Fibroblast of the conjunctiva (primary cell): ENCODE measurements at regions not wholly inside any gene's neighbourhood (a gene's known extent, or its start where the extent isn't known, plus 50 kb on each side); places are given as distances from the start of the nearest gene placed in this dataset.
"Not testable (repeated sequence)": the region's sequence is repeated elsewhere in the genome, so short reads cannot be mapped to it uniquely, and the experiment has no call there.

Experiments used
- DNase-seq: peaks from one replicate; pipeline ENCODE4 v3.0.0-alpha.2; 2010; ENCODE audit warnings: low read depth

DNA sequence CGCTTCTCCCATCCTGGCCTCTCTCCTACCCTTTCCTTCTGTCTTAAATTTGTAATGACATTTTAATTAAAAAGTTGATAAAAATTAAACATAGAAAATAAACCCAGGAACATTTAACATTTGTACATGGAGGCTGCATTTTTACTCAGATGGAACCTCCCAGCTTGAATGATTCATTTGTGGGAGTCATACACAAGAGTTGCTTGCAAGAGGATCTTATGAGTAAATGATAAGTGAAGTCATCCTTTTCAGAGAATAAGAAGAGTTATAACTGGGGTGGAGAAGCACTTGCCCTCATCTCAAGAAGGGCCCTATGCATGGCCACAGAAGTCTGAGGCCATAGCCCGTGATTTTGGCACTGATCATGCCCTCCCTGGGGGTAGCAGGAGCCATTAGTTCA lies 482.9 kb upstream of the BOD1L1 start:
- peak; percentile 45 for DNase-seq

DNA sequence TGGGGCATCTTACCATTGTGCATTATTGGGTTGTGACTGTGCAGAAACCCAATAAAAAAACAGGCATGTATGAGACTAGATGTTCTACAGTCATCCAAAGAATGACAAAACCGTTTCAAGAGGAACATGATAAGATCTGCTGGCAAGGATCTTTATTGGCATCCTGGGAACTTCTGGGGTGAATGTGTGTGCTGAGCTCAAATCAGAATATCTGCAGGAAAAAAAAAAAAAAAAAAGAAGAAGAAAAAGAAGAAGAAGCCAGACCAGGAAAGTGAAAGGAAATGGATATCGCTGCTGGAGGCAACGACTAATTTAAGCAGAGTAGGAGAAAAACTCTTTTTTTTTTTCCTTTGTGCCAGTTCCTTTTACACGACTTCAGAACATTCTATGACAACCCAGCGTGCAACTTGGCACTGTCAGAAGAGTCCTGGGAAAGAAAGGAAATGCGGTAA lies 484.2 kb upstream of the BOD1L1 start:
- peak; percentile 54 for DNase-seq

DNA sequence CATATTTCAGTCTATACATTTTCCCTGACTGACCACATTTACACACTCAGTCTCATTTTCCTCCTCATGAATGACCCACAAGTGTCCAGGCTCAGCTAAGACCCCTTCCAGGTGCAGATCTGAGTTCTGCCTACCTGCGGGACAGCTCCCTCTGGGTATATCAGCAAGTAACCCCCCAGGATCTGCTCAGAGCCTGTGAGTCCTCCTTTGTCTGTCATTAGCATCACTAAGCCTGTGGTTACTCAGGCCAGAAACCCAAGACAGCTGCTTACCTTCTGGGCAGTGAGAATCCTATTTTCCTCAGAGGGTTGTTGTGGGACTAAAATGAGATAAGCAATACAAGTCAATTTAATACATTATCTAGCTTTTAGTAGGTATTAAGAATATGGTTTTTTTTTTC lies 487.6 kb upstream of the BOD1L1 start:
- no peak for DNase-seq

DNA sequence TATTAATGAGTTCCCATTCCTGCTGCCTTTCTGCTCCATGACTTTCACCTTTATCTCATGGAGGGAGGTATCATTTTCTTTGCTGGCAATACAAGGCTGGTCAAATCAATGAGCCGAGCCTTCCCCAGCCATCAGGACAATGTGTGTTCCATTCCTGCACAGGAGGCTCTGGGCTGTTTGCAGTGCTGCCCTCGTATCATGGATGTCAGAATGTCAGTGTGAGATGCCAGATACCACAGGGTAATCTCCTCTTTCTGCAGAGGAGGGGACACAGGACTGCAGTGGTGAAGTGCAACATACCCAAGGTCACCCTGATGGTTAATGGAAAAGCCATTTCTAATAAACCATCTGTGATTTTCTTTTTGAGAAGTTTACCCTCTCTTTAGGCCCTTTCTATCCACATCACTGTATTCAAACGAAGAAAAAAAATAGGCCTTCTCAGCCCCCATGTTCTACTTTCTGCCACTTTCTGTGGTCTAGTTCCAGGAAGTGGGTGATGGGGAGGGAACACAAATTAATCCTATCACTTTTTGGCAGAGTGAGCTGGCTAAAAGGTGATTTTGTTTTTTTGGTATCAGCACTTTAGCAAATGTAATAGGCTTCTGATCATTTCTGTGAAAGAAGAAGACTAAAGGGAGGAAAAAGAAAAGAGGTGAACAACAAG lies 490.2 kb upstream of the BOD1L1 start:
- no peak for DNase-seq

DNA sequence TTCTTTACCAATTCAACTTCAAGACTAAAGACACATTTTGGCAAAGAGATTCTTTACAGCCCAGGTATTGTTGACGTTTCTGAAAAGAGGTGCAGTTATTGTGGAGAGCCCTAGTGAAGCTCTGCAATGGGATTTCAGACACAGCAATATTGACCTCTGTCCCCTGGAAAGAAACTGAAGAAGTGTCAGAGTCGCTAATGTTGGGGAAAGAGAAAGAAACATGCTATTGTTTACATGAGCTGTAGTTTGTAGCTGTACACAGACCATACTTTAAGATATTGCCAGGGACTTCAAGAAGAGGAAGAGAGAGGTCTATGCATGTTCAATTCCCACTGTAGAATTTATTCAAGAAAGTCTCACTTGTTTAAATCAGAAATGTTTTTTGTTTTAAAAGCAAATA lies 497.3 kb upstream of the BOD1L1 start:
- DNase-seq, result no peak

GRCh38 chr4:14125375-14126129 lies 498.0 kb upstream of the BOD1L1 start:
- DNase-seq, result no peak

DNA sequence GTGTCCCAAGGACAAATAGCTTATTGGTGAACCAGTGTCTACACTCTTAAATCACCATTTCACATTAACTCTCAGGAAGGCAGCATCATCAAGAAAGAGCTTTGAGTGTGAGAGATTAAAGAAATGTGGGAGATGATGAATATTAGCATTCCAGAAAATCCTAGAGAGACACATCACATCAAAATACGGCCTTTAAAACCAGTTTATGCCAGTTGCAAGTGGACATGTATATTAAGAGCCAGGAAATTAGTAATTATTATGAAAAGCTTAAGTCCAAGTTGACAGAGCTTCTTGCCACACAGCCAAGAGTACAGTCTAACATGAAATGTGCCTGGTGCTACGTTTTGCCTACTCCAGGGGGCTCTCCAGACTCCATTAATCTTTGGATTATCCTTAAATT lies 503.0 kb upstream of the BOD1L1 start:
- no peak for DNase-seq

DNA sequence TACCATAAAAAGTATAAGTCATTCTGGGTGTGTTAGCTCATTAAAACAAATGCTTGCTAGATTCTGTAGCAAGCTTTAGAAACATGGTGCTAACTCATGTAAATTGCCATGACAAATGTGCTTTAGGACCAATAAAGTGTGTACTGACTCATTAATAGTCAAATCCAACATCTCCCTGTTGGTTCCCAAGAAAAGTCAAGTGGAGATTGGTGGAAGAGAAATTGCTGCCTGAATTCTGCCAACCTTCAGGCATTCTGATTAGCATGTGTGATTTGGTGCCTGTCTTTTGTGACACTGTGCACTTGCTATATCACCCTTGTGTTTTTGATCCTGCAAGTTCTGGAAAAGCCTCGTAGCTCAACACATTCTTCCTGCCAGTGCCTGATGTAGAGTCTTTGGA lies 503.8 kb upstream of the BOD1L1 start:
- no peak for DNase-seq

- no peak for DNase-seq
Observed at GRCh38 chr4:14132301-14132700, 504.8 kb upstream of the BOD1L1 start.

DNA sequence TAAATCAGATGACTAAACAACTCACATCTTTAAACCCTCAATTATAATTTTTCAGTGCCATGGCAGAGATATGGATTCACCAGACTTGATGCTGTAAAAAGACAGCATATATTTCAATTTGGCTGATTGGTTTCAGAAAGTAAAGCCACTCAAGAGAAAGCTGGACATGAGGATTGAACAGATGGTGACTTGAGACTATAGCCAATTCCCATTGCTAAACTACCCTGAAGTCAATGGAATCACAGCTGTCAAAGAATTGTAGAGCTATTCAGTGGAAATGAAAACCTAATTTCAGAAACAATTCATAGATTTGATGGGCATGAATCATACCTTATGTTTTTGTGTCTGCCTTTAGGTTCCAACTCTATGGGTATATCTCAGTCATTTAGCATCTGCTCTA lies 510.6 kb upstream of the BOD1L1 start:
- no peak for DNase-seq

DNA sequence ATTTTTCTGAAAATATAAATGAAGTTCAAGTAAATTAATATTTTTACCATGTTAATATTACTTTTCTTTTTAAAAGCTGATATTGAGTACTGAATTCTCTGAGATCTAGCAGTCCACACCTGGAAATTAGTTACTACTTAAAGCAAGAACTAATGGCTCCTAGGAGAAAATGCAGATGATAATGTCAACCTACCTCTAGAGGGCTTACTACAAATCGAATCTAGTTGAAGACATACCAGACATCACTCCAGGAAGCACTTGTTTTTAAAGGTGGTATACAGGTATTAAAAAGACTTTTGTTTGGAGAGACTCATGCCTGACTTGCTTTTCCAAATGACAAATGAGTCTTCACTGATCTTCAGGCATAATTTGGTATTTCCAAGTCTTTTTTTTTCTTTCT lies 516.4 kb upstream of the BOD1L1 start:
- no peak for DNase-seq

GRCh38 chr4:14149176-14150053 lies 521.9 kb upstream of the BOD1L1 start:
- no peak for DNase-seq

- DNase-seq, result no peak
Observed at GRCh38 chr4:14151101-14151500, 523.6 kb upstream of the BOD1L1 start.

- no peak for DNase-seq
Observed at GRCh38 chr4:14152834-14153519, 525.5 kb upstream of the BOD1L1 start.

DNA sequence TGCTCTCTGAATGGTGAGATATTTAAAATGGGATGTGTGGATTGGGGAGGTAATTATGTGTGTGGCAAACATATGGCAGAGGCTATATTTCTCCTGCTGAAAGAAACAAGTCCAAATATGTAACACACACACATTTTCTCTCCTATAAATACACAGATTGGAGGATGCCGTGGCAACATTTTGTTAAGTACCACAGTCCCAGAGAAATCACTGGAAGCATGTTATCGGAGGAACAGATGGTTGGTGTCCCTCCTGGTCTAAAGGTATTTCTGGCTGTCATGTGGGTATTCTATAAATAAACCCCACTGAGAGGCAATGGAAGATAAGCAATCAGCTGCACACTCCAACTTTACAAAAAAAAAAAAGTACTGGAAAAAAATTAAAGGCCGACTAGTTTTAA lies 528.3 kb upstream of the BOD1L1 start:
- no peak for DNase-seq

DNA sequence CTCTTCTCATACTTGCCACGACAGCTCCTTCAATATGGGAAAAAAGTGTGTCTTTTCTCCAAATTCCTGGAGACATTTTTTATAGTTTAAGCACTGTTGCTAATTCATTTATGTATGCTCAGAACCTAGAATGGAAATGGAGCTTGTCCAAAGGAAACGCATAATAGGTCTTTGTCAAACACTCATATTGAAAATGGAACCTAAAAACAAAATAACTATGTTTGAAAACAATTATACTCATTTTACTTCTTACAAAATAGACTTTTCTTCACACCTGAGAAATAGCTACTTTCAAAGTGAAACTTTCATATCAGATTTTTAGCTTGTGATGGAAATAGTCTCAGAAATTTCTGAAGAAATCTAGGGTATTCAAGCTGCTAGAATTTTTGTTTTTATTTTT lies 529.7 kb upstream of the BOD1L1 start:
- DNase-seq, result no peak

- DNase-seq, result no peak
Observed at GRCh38 chr4:14165222-14165920, 537.8 kb upstream of the BOD1L1 start.

GRCh38 chr4:14167876-14168510 lies 540.5 kb upstream of the BOD1L1 start:
- DNase-seq, result no peak

DNA sequence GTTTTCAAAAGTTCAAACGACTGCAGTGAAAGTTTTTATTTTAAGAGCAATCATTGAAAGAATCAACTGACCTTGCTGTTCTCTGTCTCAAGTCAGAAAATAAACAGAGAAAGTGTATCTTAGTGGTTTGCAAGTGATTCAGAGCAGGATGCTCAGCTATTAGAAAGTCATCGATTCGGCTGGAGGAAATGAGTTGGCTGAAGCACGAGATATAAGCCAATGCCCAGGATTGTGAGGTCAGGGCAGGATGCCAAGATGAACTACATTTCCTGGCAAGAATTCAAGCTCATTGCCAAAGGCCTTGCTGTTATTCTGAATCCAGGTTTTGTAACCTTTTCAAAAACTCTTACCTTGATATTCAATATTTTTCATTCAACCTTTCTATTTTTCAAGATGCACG lies 541.4 kb upstream of the BOD1L1 start:
- peak; percentile 59 for DNase-seq

- no peak for DNase-seq
Observed at GRCh38 chr4:14169460-14169859, 541.9 kb upstream of the BOD1L1 start.

GRCh38 chr4:14169940-14170339 lies 542.4 kb upstream of the BOD1L1 start:
- DNase-seq, result not testable (repeated sequence)
